CD4-positive, alpha-beta T cell treated with Interleukin-15 for 1 hour (primary cell): ENCODE measurements at regions not wholly inside any gene's neighbourhood (a gene's known extent, or its start where the extent isn't known, plus 50 kb on each side); places are given as distances from the start of the nearest gene placed in this dataset.

ENCODE experiments used
- DNase-seq: peaks from one replicate; pipeline ENCODE4 v3.0.0-alpha.2; 2020

- DNase-seq: no peak
These were observed 67.3 kb upstream of the TEX51 start for GRCh38 chr2:126831234-126832005.

GRCh38 chr2:126832014-126832413, 66.7 kb upstream of the TEX51 start:
- DNase-seq: no peak

- no peak for DNase-seq
These were observed 65.9 kb upstream of the TEX51 start for GRCh38 chr2:126832757-126833156.

GRCh38 chr2:126834006-126834659, 64.6 kb upstream of the TEX51 start:
- no peak for DNase-seq

- no peak for DNase-seq
These were observed 63.4 kb upstream of the TEX51 start for GRCh38 chr2:126835261-126835660.

- no peak for DNase-seq
These were observed 62.9 kb upstream of the TEX51 start for GRCh38 chr2:126835831-126836230.

GRCh38 chr2:126836761-126837679, 61.7 kb upstream of the TEX51 start:
- DNase-seq: no peak

- DNase-seq: no peak
These were observed 60.5 kb upstream of the TEX51 start for GRCh38 chr2:126837966-126838715.

- no peak for DNase-seq
These were observed 60.0 kb upstream of the TEX51 start for GRCh38 chr2:126838716-126838985.

GRCh38 chr2:126839796-126840195, 58.9 kb upstream of the TEX51 start:
- DNase-seq: no peak

- DNase-seq: no peak
These were observed 55.6 kb upstream of the TEX51 start for GRCh38 chr2:126843081-126843480.

GRCh38 chr2:126846241-126846640, 52.4 kb upstream of the TEX51 start:
- DNase-seq: no peak
